SK-N-SH (cell line): ENCODE measurements at regions not wholly inside any gene's neighbourhood (a gene's known extent, or its start where the extent isn't known, plus 50 kb on each side); places are given as distances from the start of the nearest gene placed in this dataset.

Source experiments
- CTCF ChIA-PET: fragments of 300-600, 350-600 bp; formaldehyde crosslinking; extraction: SDS; loops from one replicate; lab custom pipeline; 2021; lab: Yijun Ruan, JAX
- POLR2A ChIA-PET: fragments of 350-600 bp; sonication (Branson Sonifier 250); formaldehyde crosslinking; extraction: SDS; loops from one replicate; lab custom pipeline; 2020; ENCODE audit warnings: antibody characterized with exemption, inconsistent platforms; lab: Yijun Ruan, JAX
- DNase-seq: peaks from one replicate; pipeline ENCODE4 v3.0.0; 2012
- H2AFZ ChIP-seq: fragments of 200-600 bp; sonication (generic); 2 replicates; pipeline ENCODE4 v1.8.1; 2016; ENCODE audit warnings: antibody characterized with exemption, mild to moderate bottlenecking, low read depth
- H3F3A ChIP-seq: fragments of 200-600 bp; sonication (generic); replicated peaks from 2 replicates; pipeline ENCODE3; 2016; ENCODE audit warnings: antibody characterized with exemption, mild to moderate bottlenecking; ENCODE audit not compliant: insufficient read depth
- H3K27ac ChIP-seq, 2 experiments: fragments of 200-500 bp in 1 of 2; fragments of 200-600 bp in 1 of 2; sonication (Bioruptor generic) in 1 of 2; sonication (generic), shearing (Covaris generic) in 1 of 2; 2 replicates each; pipeline versions ENCODE4 v1.5.1 to v1.6.1; 2014 to 2016; ENCODE audit warnings: low read depth in 2 of 2, inconsistent platforms in 1 of 2, low read length in 1 of 2, mild to moderate bottlenecking in 1 of 2, mixed read lengths in 1 of 2
- H3K27me3 ChIP-seq: fragments of 200-600 bp; sonication (generic), shearing (Covaris generic); 2 replicates; pipeline ENCODE4 v1.6.1; 2016; ENCODE audit warnings: mixed run types; ENCODE audit not compliant: insufficient read depth
- H3K36me3 ChIP-seq, 2 experiments: fragments of 200-500 bp in 1 of 2; fragments of 200-600 bp in 1 of 2; sonication (Bioruptor generic) in 1 of 2; sonication (generic) in 1 of 2; replicated peaks in 1 of 2; 2 replicates each; pipeline versions ENCODE3 to v1.5.1; 2014 to 2016; ENCODE audit warnings: low read length in 1 of 2, mild to moderate bottlenecking in 1 of 2; ENCODE audit not compliant: insufficient read depth in 2 of 2, control insufficient read depth in 1 of 2
- H3K4me1 ChIP-seq, 2 experiments: fragments of 200-500 bp in 1 of 2; fragments of 200-600 bp in 1 of 2; sonication (Bioruptor generic) in 1 of 2; sonication (generic), shearing (Covaris generic) in 1 of 2; 2 replicates each; pipeline versions ENCODE4 v1.5.1 to v1.6.1; 2014 to 2016; ENCODE audit warnings: low read depth in 1 of 2, low read length in 1 of 2, mixed run types in 1 of 2; ENCODE audit not compliant: insufficient read depth in 2 of 2, control insufficient read depth in 1 of 2
- H3K4me2 ChIP-seq: fragments of 200-600 bp; sonication (generic), shearing (Covaris generic); 2 replicates; pipeline ENCODE4 v1.6.1; 2017; ENCODE audit warnings: mixed run types
- H3K4me3 ChIP-seq, 2 experiments: fragments of 200-500 bp in 1 of 2; fragments of 200-600 bp in 1 of 2; sonication (Bioruptor generic) in 1 of 2; sonication (generic), shearing (Covaris generic) in 1 of 2; 2 replicates each; pipeline versions ENCODE4 v1.5.1 to v1.8.1; 2014 to 2016; ENCODE audit warnings: low read depth in 2 of 2, inconsistent platforms in 1 of 2, low read length in 1 of 2, mild to moderate bottlenecking in 1 of 2, mixed read lengths in 1 of 2, moderate library complexity in 1 of 2
- H3K79me2 ChIP-seq: fragments of 200-600 bp; sonication (generic); 2 replicates; pipeline ENCODE4 v1.8.1; 2017; ENCODE audit warnings: mild to moderate bottlenecking; ENCODE audit not compliant: insufficient read depth
- H3K9ac ChIP-seq: fragments of 200-600 bp; sonication (generic); 2 replicates; pipeline ENCODE4 v1.6.1; 2017; ENCODE audit warnings: mixed run types
- H3K9me2 ChIP-seq: fragments of 200-600 bp; sonication (generic); 2 replicates; pipeline ENCODE4 v1.6.1; 2017; ENCODE audit warnings: mixed run types
- H3K9me3 ChIP-seq: fragments of 200-600 bp; sonication (generic); 2 replicates; pipeline ENCODE4 v1.6.1; 2017; ENCODE audit warnings: mixed run types, mild to moderate bottlenecking, moderate library complexity
- H4K20me1 ChIP-seq: fragments of 200-600 bp; sonication (generic); 2 replicates; pipeline ENCODE4 v1.6.1; 2017; ENCODE audit warnings: mild to moderate bottlenecking, mixed run types; ENCODE audit not compliant: insufficient read depth
- CHD2 ChIP-seq: fragments of 150-350 bp; IDR thresholded peaks from 2 replicates; pipeline ENCODE4 v1.6.1; 2018; ENCODE audit warnings: low read length; ENCODE audit not compliant: partially characterized antibody
- CTCF ChIP-seq: fragments of 200-600 bp; sonication (generic); IDR thresholded peaks from 2 replicates; pipeline ENCODE4 v1.6.1; 2017; ENCODE audit warnings: antibody characterized with exemption, mild to moderate bottlenecking, moderate library complexity
- ELF1 ChIP-seq: IDR thresholded peaks from 2 replicates; pipeline ENCODE4 v1.4.0; 2012
- EP300 ChIP-seq, 2 experiments: IDR thresholded peaks; 2 replicates each; pipeline versions ENCODE4 v1.4.0 to v1.6.1; 2012; ENCODE audit warnings: borderline replicate concordance in 1 of 2, low read depth in 1 of 2, low read length in 1 of 2
- EZH2phosphoT487 ChIP-seq: fragments of 200-600 bp; sonication (generic); IDR thresholded peaks from 2 replicates; pipeline ENCODE4 v1.6.1; 2017; ENCODE audit warnings: low read depth, mixed run types, mild to moderate bottlenecking, antibody characterized with exemption, moderate library complexity, borderline replicate concordance
- FOSL2 ChIP-seq: IDR thresholded peaks from 2 replicates; pipeline ENCODE4 v1.4.0; 2012; ENCODE audit warnings: low read depth, mild to moderate bottlenecking, moderate library complexity, borderline replicate concordance
- FOXJ3 ChIP-seq: sonication (generic); formaldehyde crosslinking; IDR thresholded peaks from 2 replicates; pipeline ENCODE4 v1.5.1; 2020; ENCODE audit warnings: mild to moderate bottlenecking, missing genetic modification reagents
- GATA2 ChIP-seq: sonication (generic); formaldehyde crosslinking; IDR thresholded peaks from 2 replicates; pipeline ENCODE4 v1.5.0; 2020; ENCODE audit warnings: mild to moderate bottlenecking, missing genetic modification reagents
- IRF3 ChIP-seq: fragments of 150-350 bp; IDR thresholded peaks from 2 replicates; pipeline ENCODE4 v1.6.1; 2016; ENCODE audit warnings: mild to moderate bottlenecking, low read depth, low read length
- JUND ChIP-seq: IDR thresholded peaks from 2 replicates; pipeline ENCODE4 v1.4.0; 2012
- MAX ChIP-seq: IDR thresholded peaks from 2 replicates; pipeline ENCODE4 v1.4.0; 2012; ENCODE audit warnings: low read depth
- MEF2A ChIP-seq: IDR thresholded peaks from 2 replicates; pipeline ENCODE4 v1.4.0; 2012; ENCODE audit warnings: low read depth, borderline replicate concordance
- NFIC ChIP-seq: IDR thresholded peaks from 2 replicates; pipeline ENCODE4 v1.4.0; 2012; ENCODE audit warnings: borderline replicate concordance
- NRF1 ChIP-seq: IDR thresholded peaks from 2 replicates; pipeline ENCODE4 v1.6.1; 2012; ENCODE audit warnings: low read depth, mild to moderate bottlenecking, low read length
- POLR2AphosphoS5 ChIP-seq: IDR thresholded peaks from 2 replicates; pipeline ENCODE4 v1.6.1; 2012; ENCODE audit warnings: low read depth, low read length
- RCOR1 ChIP-seq: fragments of 150-350 bp; IDR thresholded peaks from 2 replicates; pipeline ENCODE4 v1.6.1; 2017; ENCODE audit warnings: antibody characterized with exemption, low read length
- RFX5 ChIP-seq: IDR thresholded peaks from 2 replicates; pipeline ENCODE4 v1.6.1; 2012; ENCODE audit warnings: mild to moderate bottlenecking, improper control_type of control experiment, low read length
- RXRA ChIP-seq: IDR thresholded peaks from 2 replicates; pipeline ENCODE4 v1.4.0; 2012; ENCODE audit warnings: low read depth, mild to moderate bottlenecking, borderline replicate concordance
- SIN3A ChIP-seq: IDR thresholded peaks from 2 replicates; pipeline ENCODE4 v1.6.1; 2012; ENCODE audit warnings: low read depth, mild to moderate bottlenecking, low read length, moderate library complexity, borderline replicate concordance
- SMC3 ChIP-seq: IDR thresholded peaks from 2 replicates; pipeline ENCODE4 v1.6.1; 2012; ENCODE audit warnings: low read depth, low read length, improper control_type of control experiment
- TEAD4 ChIP-seq: IDR thresholded peaks from 2 replicates; pipeline ENCODE4 v1.4.0; 2012; ENCODE audit warnings: mild to moderate bottlenecking, borderline replicate concordance; ENCODE audit not compliant: insufficient read depth
- USF1 ChIP-seq: IDR thresholded peaks from 2 replicates; pipeline ENCODE4 v1.4.0; 2012; ENCODE audit warnings: low read depth, borderline replicate concordance
- USF2 ChIP-seq: fragments of 150-350 bp; IDR thresholded peaks from 2 replicates; pipeline ENCODE4 v1.6.1; 2017; ENCODE audit warnings: antibody characterized with exemption, low read length, low read depth, borderline replicate concordance
- YY1 ChIP-seq: IDR thresholded peaks from 2 replicates; pipeline ENCODE4 v1.4.0; 2012; ENCODE audit warnings: low read depth, mild to moderate bottlenecking
- WGBS: methylation state at CpG from one replicate; pipeline ENCODE4 v1.1.6; 2017; ENCODE audit warnings: low lambda C conversion rate; 5-methylcytosine and 5-hydroxymethylcytosine counted together

GRCh38 chr2:58641001-58641400 is 399.9 kb upstream of the FANCL start:
- CTCF ChIA-PET: no interaction called here
- Histone ChIP-seq H3F3A (no peaks in the 10 kb centered on the region), H3K27me3 (no peaks in the 10 kb centered on the region), H3K79me2 (no peaks in the 10 kb centered on the region), H3K4me2 (no peak overlapping the region), H3K4me1 (peaks cover 0 to 3% of the 10 kb centered on the region in 2 experiments; a peak in 2 of 4 replicates), H3K9ac (no peak overlapping the region), H3K4me3 (no peak overlapping the region), H3K27ac (no peak overlapping the region), H4K20me1 (no peaks in the 10 kb centered on the region), H3K9me3 (no peaks in the 10 kb centered on the region), H2AFZ (no peak overlapping the region), H3K36me3 (no peaks in the 10 kb centered on the region), H3K9me2 (no peaks in the 10 kb centered on the region; the same call in 1 of the 2 replicates)
- TF ChIP-seq IRF3 (no peak), SIN3A (no peak), POLR2AphosphoS5 (no peak), USF1 (no peak), CHD2 (no peak), RFX5 (no peak), GATA2 (no peak), EZH2phosphoT487 (no peak), SMC3 (no peak), NRF1 (no peak), RCOR1 (no peak), YY1 (no peak)
- POLR2A ChIA-PET: no interaction called here
- 28% methylated on average over 2 of the region's 2 CpGs for WGBS
- DNase-seq: no peak

- H3K9me2 ChIP-seq: no peaks in the 10 kb centered on the region
- H2AFZ ChIP-seq: no peak overlapping the region
- H3K79me2 ChIP-seq: no peaks in the 10 kb centered on the region
- H3K4me3 ChIP-seq: no peak overlapping the region
- 74% methylated on average over 4 of the region's 4 CpGs for WGBS
- H3K27ac ChIP-seq: no peak overlapping the region
- POLR2A ChIA-PET: no interaction called here
- H3K27me3 ChIP-seq: no peaks in the 10 kb centered on the region
- no peak for TF ChIP-seq EP300 (IDR thresholded peaks at IDR 0.05; ENCODE audit: borderline replicate concordance in 1 of 2, low read depth in 1 of 2, low read length in 1 of 2)
- no peak for TF ChIP-seq SIN3A
- TF ChIP-seq NFIC: no peak
- no peak for TF ChIP-seq TEAD4
- no peak for TF ChIP-seq MAX
- TF ChIP-seq ELF1: no peak
- no peak for TF ChIP-seq CHD2
- TF ChIP-seq CTCF: no peak
- no peak for TF ChIP-seq RXRA
- no peak for TF ChIP-seq FOXJ3 (CRISPR knock-in tag)
- no peak for TF ChIP-seq MEF2A
- TF ChIP-seq USF2: no peak
- no peak for TF ChIP-seq JUND
- no peak for TF ChIP-seq SMC3
- TF ChIP-seq FOSL2: no peak
- no peaks in the 10 kb centered on the region for H3K9me3 ChIP-seq
- CTCF ChIA-PET: no interaction called here
- H3K4me2 ChIP-seq: no peak overlapping the region
- H3K9ac ChIP-seq: no peak overlapping the region
- peaks cover 0 to 3% of the 10 kb centered on the region in 2 experiments; a peak in 2 of 4 replicates for H3K4me1 ChIP-seq
- H4K20me1 ChIP-seq: no peaks in the 10 kb centered on the region
- no peaks in the 10 kb centered on the region for H3K36me3 ChIP-seq
- no peak for DNase-seq
- H3F3A ChIP-seq: no peaks in the 10 kb centered on the region
These were observed 398.9 kb upstream of the FANCL start for GRCh38 chr2:58640042-58640441.
